IMR-90 (cell line): ENCODE measurements at regions not wholly inside any gene's neighbourhood (a gene's known extent, or its start where the extent isn't known, plus 50 kb on each side); places are given as distances from the start of the nearest gene placed in this dataset.

Experiments used
- ATAC-seq: fragments of 200-7000 bp; cut with Tn5 transposase; 2 replicates; pipeline ENCODE4 v1.9.1; 2020; ENCODE audit warnings: low read depth, mild to moderate bottlenecking, moderate library complexity
- BruUV-seq: library from RNA; stranded (reverse); fragments of 400-500 nt; replicated peaks from 2 replicates; lab custom pipeline; 2021; lab: Mats Ljungman, UMichigan
- CTCF ChIA-PET: fragments of 300-600 bp; formaldehyde crosslinking; extraction: SDS; loops from one replicate; lab custom pipeline; 2021; ENCODE audit warnings: antibody characterized with exemption; lab: Yijun Ruan, JAX
- POLR2A ChIA-PET: fragments of 300-600 bp; sonication (Branson Sonifier 250); formaldehyde crosslinking; loops from one replicate; lab custom pipeline; 2022; ENCODE audit warnings: antibody characterized with exemption; ENCODE audit not compliant: unreplicated experiment; lab: Charles Lee
- DNase-seq: peaks from one replicate; pipeline ENCODE4 v3.0.0; 2013
- H2AFZ ChIP-seq: replicated peaks from 2 replicates; pipeline ENCODE3; 2013; ENCODE audit warnings: low read length, mild to moderate bottlenecking; ENCODE audit not compliant: poor library complexity
- H2AK5ac ChIP-seq: 2 replicates; pipeline ENCODE4 v1.6.1; 2013; ENCODE audit warnings: low read depth, low read length, inconsistent platforms
- H2AK9ac ChIP-seq: replicated peaks from 2 replicates; pipeline ENCODE3; 2013; ENCODE audit warnings: mild to moderate bottlenecking, low read depth, low read length, moderate library complexity; ENCODE audit not compliant: poor library complexity
- H2BK120ac ChIP-seq: 2 replicates; pipeline ENCODE4 v1.6.1; 2013; ENCODE audit warnings: low read depth, low read length, inconsistent platforms
- H2BK15ac ChIP-seq: 3 replicates; pipeline ENCODE4 v1.6.1; 2013; ENCODE audit warnings: low read depth, low read length, inconsistent platforms
- H2BK20ac ChIP-seq: 2 replicates; pipeline ENCODE4 v1.6.1; 2013; ENCODE audit warnings: low read depth, mild to moderate bottlenecking, inconsistent platforms, low read length, moderate library complexity
- H2BK5ac ChIP-seq: 2 replicates; pipeline ENCODE4 v1.6.1; 2013; ENCODE audit warnings: mild to moderate bottlenecking, low read depth, low read length, inconsistent platforms; ENCODE audit not compliant: poor library complexity, severe bottlenecking
- H3K14ac ChIP-seq: replicated peaks from 2 replicates; pipeline ENCODE4 v1.6.1; 2013; ENCODE audit warnings: low read depth, low read length, inconsistent platforms
- H3K18ac ChIP-seq: 2 replicates; pipeline ENCODE4 v1.6.1; 2013; ENCODE audit warnings: low read depth, low read length, control low read depth
- H3K23ac ChIP-seq: 2 replicates; pipeline ENCODE4 v1.6.1; 2013; ENCODE audit warnings: low read depth, low read length, inconsistent platforms
- H3K27ac ChIP-seq: 2 replicates; pipeline ENCODE4 v1.5.1; 2013; ENCODE audit warnings: mild to moderate bottlenecking, control low read depth, low read length; ENCODE audit not compliant: insufficient read depth
- H3K27me3 ChIP-seq: 2 replicates; pipeline ENCODE4 v1.6.1; 2013; ENCODE audit warnings: low read length; ENCODE audit not compliant: control insufficient read depth, insufficient read depth
- H3K36me3 ChIP-seq: 2 replicates; pipeline ENCODE4 v1.6.1; 2013; ENCODE audit warnings: low read length, mixed read lengths; ENCODE audit not compliant: control insufficient read depth, insufficient read depth
- H3K4ac ChIP-seq: 2 replicates; pipeline ENCODE4 v1.6.1; 2013; ENCODE audit warnings: low read depth, low read length, inconsistent platforms
- H3K4me1 ChIP-seq: 2 replicates; pipeline ENCODE4 v1.6.1; 2013; ENCODE audit warnings: low read length, mixed read lengths; ENCODE audit not compliant: control insufficient read depth, insufficient read depth
- H3K4me2 ChIP-seq: 2 replicates; pipeline ENCODE4 v1.6.1; 2013; ENCODE audit warnings: low read depth, mild to moderate bottlenecking, control low read depth, low read length, moderate library complexity
- H3K4me3 ChIP-seq: 2 replicates; pipeline ENCODE4 v1.5.1; 2013; ENCODE audit warnings: low read depth, mild to moderate bottlenecking, control low read depth, low read length, moderate library complexity; ENCODE audit not compliant: insufficient read depth
- H3K56ac ChIP-seq: 2 replicates; pipeline ENCODE4 v1.6.1; 2013; ENCODE audit warnings: low read length, inconsistent platforms; ENCODE audit not compliant: insufficient read depth; ENCODE audit errors: extremely low read depth
- H3K79me1 ChIP-seq, 2 experiments: 2 replicates each; pipeline ENCODE4 v1.6.1; 2013; ENCODE audit warnings: low read length in 2 of 2, inconsistent platforms in 1 of 2, low read depth in 1 of 2
- H3K9ac ChIP-seq: 2 replicates; pipeline ENCODE4 v1.6.1; 2013; ENCODE audit warnings: low read depth, low read length, control low read depth
- H3K9me1 ChIP-seq: 2 replicates; pipeline ENCODE4 v1.6.1; 2013; ENCODE audit warnings: low read length, inconsistent platforms; ENCODE audit not compliant: insufficient read depth
- H3K9me3 ChIP-seq: 2 replicates; pipeline ENCODE4 v1.6.1; 2013; ENCODE audit warnings: low read length; ENCODE audit not compliant: control insufficient read depth, insufficient read depth
- H4K20me1 ChIP-seq: 2 replicates; pipeline ENCODE4 v1.6.1; 2013; ENCODE audit warnings: low read length, inconsistent platforms; ENCODE audit not compliant: insufficient read depth
- H4K5ac ChIP-seq: 2 replicates; pipeline ENCODE4 v1.6.1; 2013; ENCODE audit warnings: mild to moderate bottlenecking, low read depth, low read length, control low read depth
- H4K8ac ChIP-seq, 2 experiments: 2 replicates each; pipeline ENCODE4 v1.6.1; 2013; ENCODE audit warnings: low read depth in 2 of 2, low read length in 2 of 2, control low read depth in 1 of 2, inconsistent platforms in 1 of 2
- H4K91ac ChIP-seq: 2 replicates; pipeline ENCODE4 v1.6.1; 2013; ENCODE audit warnings: low read depth, low read length, inconsistent platforms; ENCODE audit not compliant: insufficient read depth
- BHLHE40 ChIP-seq: fragments of 150-350 bp; IDR thresholded peaks from 2 replicates; pipeline ENCODE4 v1.6.1; 2016; ENCODE audit warnings: mild to moderate bottlenecking, low read depth, low read length
- CEBPB ChIP-seq: IDR thresholded peaks from 2 replicates; pipeline ENCODE4 v1.6.1; 2012; ENCODE audit warnings: low read depth, low read length, improper control_type of control experiment
- CTCF ChIP-seq: conservative IDR thresholded peaks from 2 replicates; pipeline ENCODE4 v1.5.1; 2012; ENCODE audit warnings: mild to moderate bottlenecking, low read depth, low read length, improper control_type of control experiment
- MAFK ChIP-seq: IDR thresholded peaks from 2 replicates; pipeline ENCODE4 v1.6.1; 2012; ENCODE audit warnings: low read depth, low read length, improper control_type of control experiment
- NFE2L2 ChIP-seq: fragments of 150-350 bp; IDR thresholded peaks from 2 replicates; pipeline ENCODE4 v1.6.1; 2016; ENCODE audit warnings: low read depth, mild to moderate bottlenecking, low read length
- RCOR1 ChIP-seq: IDR thresholded peaks from 2 replicates; pipeline ENCODE4 v1.6.1; 2012; ENCODE audit warnings: mild to moderate bottlenecking, low read length, improper control_type of control experiment; ENCODE audit not compliant: insufficient replicate concordance
- WGBS, 2 experiments: methylation state at CpG; one replicate each; pipeline versions ENCODE4 v1.1.5 to v1.1.7; 2013; ENCODE audit warnings: missing lambda C conversion rate in 2 of 2; ENCODE audit not compliant: insufficient read length in 1 of 2; ENCODE audit errors: extremely low coverage in 2 of 2; 5-methylcytosine and 5-hydroxymethylcytosine counted together
- dilution Hi-C: fragments of 300-500 bp; cut with HindIII; formaldehyde crosslinking; loops from one replicate; pipeline ENCODE4 v1.14.3; 2018; ENCODE audit warnings: low sequenced_read_pairs; ENCODE audit not compliant: unreplicated experiment
- in situ Hi-C: fragments of 300-500 bp; cut with MboI; formaldehyde crosslinking; loops from 3 replicates; pipeline ENCODE4 v1.14.3; 2019; ENCODE audit warnings: low sequenced_read_pairs, inconsistent platforms, mixed read lengths
- intact Hi-C: fragments of 100-400 bp; cut with micrococcal nuclease; formaldehyde crosslinking; loops from 2 replicates; pipeline ENCODE4 v1.10.0; 2022

GRCh38 chr12:114483996-114484395, 78.1 kb upstream of the TBX5 start:
- H3K23ac ChIP-seq: no peak overlapping the region
- no peak overlapping the region for H4K91ac ChIP-seq
- in situ Hi-C loops: no loop called here
- H2BK120ac ChIP-seq: no peak overlapping the region
- H2BK15ac ChIP-seq: no peak overlapping the region
- H3K9me1 ChIP-seq: no peaks in the 10 kb centered on the region
- no peak overlapping the region for H3K27ac ChIP-seq
- no peak overlapping the region for H3K14ac ChIP-seq
- BruUV-seq: no TSS peak
- H3K4me2 ChIP-seq: no peak overlapping the region
- H3K4ac ChIP-seq: no peak overlapping the region
- H3K18ac ChIP-seq: no peak overlapping the region
- H3K79me1 ChIP-seq: no peaks in the 10 kb centered on the region; a peak in 1 of 4 replicates
- no peak overlapping the region for H4K5ac ChIP-seq
- H3K27me3 ChIP-seq: peaks cover 35% of the 10 kb centered on the region
- H4K20me1 ChIP-seq: no peaks in the 10 kb centered on the region
- CTCF ChIA-PET: no interaction called here
- H3K9ac ChIP-seq: no peak overlapping the region
- no peaks in the 10 kb centered on the region; the same call in 1 of the 2 replicates for H3K4me1 ChIP-seq
- intact Hi-C loops: no loop called here
- no peak overlapping the region for H3K56ac ChIP-seq
- no peak overlapping the region for H2AFZ ChIP-seq
- WGBS, 2 experiments: no CpG with 5 or more reads among the region's 3 CpGs
- no peak overlapping the region for H2BK5ac ChIP-seq
- DNase-seq (no peak), ATAC-seq (no peak)
- no peaks in the 10 kb centered on the region for H3K36me3 ChIP-seq
- peaks cover 5% of the 10 kb centered on the region for H3K9me3 ChIP-seq
- POLR2A ChIA-PET: no interaction called here
- no peak for TF ChIP-seq RCOR1
- TF ChIP-seq MAFK: no peak
- no peak for TF ChIP-seq CEBPB
- no peak for TF ChIP-seq NFE2L2
- TF ChIP-seq BHLHE40: no peak
- TF ChIP-seq CTCF: no peak
- H2AK9ac ChIP-seq: no peak overlapping the region
- dilution Hi-C loops: no loop called here
- H3K4me3 ChIP-seq: no peak overlapping the region
- no peak overlapping the region for H4K8ac ChIP-seq
- no peak overlapping the region for H2AK5ac ChIP-seq
- H2BK20ac ChIP-seq: no peak overlapping the region
